ENCODE measurements at regions not wholly inside any gene's neighbourhood (a gene's known extent, or its start where the extent isn't known, plus 50 kb on each side); places are given as distances from the start of the nearest gene placed in this dataset.
"Not testable (repeated sequence)": the region's sequence is repeated elsewhere in the genome, so short reads cannot be mapped to it uniquely, and the experiment has no call there.

DNA sequence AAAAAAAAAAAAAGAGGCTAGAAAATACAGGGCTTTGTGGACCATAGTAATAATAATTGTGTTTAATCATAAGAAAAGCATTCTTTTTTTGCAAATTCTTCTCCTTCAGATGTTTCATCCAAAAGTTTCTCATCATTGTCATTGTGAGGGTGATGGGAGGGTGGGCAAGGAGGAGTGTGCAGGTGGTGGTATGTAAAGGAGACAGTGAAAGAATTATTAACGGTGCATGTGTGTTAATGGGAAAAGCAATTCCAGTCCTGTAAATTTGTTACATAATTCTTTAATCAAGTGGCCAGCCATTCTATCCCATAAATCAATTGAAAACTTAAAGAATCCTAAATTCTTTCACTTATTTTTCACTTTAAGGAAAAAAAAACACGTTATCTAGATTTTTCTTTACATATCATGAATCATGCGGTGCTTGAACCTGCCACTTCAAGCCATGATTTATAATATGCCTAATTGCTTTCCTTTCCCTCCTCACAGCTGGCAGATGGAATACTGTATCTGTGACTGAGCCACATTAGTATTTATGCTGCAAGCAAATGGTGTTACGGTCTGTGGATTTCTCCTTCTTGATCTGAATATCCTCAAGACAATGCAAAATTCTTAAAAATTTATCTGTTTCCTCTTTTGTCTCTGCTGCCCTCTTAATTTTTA, 318.5 kb downstream of the JRKL start:
- DNase-seq = no peak

DNA sequence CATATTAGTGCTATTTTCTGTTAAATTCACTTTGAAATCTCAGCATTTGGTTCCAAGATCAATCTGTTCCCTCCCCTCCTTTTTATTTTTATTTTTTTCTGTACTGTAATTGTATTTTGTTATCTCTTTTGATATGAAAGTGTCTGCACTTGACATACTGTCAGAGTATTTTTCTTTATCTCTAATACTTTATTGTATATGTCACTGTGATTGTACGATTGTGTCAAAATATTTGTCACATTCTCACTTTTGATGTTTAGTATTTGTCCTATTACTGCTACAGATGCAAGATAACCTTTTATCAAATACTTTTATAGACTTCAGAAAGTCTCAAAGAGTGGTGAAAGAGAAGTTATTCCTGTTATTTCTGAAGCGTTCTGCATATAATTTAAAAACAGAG, 323.5 kb downstream of the JRKL start:
- DNase-seq = no peak

DNA sequence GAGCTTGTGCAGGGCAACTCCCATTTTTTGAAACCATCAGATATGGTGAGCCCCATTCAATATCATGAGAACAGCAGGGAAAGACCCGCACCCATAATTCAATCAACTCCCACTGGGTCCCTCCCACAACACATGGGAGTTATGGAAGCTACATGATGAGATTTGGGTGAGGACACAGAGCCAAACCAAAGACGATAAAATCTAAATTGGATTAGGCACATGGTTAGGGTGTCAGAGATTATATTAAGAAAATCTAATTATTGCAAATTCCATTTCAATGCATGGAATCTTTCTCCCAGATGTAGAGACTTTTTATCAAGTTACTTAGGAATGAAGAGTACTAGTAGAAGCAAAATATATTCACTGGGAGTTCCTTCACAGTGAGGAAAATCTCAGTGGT, 324.9 kb downstream of the JRKL start:
- no peak for DNase-seq

DNA sequence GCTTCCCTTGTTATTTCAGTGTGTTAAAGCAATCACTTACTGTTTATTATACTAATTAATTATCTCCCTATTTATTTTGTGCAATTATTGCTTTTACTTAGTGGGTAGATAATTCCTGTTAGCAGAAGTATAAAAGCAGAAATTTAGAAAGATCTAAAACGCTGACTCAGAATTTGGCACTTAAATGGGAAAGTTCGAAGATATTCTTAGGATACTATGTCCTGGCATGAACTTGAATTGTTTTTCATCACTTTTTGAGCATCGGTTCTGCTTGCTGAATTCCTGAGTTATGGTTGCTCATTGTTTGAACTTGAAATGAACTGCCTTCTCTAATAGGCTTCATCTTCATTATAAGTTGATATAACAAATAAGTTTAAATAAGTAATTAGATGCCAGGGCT, 325.4 kb downstream of the JRKL start:
- no peak for DNase-seq

DNA sequence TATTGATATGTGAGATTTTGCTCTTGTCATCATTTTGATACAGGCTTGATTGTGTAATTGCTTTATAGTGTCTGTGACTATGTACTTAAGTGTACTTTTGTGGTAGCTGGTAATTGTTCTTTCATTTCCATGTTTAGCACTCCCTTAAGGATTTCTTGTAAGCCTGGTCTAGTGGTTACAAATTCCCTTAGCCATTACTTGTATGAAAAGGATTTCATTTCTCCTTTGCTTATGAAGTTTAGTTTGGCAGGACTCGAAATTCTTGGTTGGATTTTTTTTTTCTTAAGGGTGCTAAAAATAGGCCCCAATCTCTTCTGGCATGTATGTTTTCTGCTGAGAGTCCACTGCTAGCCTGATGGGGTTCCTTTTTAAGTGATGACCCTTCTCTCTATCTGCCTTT, 346.8 kb downstream of the JRKL start:
- no peak for DNase-seq

DNA sequence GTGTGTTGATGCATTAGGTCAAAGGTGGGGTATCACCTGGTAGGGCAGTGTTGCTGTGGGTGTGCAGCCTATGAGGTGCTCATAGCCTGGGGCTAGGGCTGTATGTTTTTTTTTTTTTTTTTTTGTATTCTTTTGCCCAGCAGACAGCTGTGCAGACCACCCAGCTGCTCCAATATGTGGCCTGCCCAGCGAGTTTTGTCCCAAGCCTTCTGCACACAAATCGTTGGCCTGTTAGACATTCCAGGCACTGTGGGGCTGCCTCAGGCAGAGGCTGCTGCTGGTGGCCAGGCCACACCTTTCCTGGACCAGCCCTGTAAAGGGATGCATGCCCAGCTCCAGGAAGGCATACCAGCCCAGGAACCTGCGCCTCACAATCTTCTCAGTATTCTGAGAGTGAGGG, 348.5 kb downstream of the JRKL start:
- no peak for DNase-seq

DNA sequence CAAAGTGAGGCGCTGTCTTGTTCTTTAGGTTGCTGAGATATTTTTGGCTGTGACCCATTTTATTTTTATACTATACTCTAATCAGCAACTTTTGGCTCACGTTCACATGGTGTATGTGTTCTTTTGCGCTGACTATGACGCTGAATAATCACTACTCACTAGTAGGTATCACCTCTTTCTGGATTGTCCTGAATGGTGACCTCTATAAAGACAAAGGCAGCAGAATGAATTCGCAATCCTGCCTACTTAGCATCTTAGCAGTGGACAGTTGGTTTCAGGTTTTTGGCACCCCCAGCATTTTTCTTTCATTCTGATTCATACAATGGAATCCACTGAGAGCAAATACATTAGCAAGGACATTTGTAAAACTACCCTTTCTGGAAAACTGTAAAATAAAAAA, 351.3 kb downstream of the JRKL start:
- no peak for DNase-seq

DNA sequence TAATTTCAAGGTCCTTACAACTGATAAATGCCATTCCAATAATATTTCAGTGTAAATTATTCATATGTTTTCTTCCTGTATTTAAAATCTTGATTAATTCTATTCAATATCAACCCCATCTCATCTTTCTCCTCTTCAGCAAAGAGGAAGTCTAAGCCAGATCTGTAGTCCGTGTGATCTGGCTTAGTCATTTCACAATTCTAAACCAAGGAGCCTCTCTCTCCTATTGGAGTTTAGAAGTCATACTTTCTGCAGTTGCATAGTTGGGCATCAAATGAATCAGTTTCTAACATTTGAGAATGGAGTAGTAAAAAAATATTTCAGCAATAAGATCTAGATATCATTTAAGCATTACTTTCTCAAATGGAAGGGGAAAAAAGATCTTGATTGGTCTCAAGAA, 354.9 kb downstream of the JRKL start:
- no peak for DNase-seq

DNA sequence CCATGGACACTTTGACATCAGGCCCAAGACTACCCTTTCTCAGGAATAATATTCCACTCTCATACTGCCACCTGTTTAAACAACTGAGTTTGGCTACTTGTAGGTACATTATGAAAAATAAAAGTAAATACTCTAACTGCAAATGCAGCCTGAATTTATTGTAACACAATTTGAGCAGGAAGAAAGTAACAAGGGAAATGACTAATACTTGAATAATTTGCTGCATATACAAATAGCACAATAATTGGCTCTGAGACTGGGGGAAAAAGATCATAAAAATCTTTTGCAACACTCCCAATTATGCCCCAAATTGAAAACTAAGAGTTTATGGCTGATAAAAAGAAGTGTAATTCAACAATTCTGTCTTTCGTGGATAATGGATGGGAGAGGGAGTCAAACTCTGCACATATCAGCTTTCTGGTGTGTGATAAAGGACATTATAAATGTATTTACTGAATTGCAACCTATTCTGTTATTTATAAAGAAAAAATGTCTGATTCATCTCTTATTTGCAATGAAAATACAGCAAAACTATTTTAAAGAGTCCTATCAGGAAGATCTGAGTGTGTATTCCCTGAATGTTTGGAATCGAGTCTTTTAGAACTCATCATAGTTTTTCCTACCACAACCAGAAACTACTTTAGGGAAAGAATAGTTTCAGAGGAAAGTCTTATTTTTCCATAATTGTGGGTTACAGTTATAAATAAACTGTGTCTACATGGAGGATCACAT, 359.0 kb downstream of the JRKL start:
- no peak for DNase-seq

DNA sequence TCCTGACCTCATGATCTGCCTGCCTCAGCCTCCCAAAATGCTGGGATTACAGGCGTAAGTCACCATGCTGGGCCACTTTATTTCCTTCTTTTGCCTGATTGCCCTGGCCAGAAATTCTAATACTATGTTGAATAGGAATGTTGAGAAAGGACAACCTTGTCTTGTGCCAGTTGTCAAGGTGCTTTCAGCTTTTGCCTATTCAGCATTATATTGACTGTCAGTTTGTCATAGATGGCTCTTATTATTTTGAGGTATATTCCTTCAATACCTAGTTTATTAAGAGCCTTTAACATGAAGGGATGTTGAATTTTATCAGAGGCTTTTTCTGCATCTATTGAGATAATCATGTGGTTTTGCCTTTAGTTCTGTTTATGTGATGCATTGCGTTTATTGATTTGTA, 362.0 kb downstream of the JRKL start:
- DNase-seq = not testable (repeated sequence)

DNA sequence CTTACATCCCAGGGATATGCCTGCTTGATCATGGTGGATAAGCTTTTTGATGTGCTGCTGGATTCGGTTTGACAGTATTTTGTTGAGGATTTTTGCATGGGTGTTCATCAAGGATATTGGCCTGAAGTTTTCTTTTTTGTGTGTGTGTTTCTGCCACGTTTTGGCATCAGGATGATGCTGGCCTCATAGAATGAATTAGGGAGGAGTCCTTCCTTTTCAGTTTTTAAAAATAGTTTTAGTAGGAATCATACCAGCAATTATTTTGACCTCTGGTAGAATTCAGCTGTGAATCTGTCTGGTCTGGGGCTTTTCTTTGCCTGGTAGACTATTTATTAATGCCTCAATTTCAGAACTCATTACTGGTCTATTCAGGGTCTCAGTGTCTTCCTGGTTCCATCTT, 362.4 kb downstream of the JRKL start:
- no peak for DNase-seq

DNA sequence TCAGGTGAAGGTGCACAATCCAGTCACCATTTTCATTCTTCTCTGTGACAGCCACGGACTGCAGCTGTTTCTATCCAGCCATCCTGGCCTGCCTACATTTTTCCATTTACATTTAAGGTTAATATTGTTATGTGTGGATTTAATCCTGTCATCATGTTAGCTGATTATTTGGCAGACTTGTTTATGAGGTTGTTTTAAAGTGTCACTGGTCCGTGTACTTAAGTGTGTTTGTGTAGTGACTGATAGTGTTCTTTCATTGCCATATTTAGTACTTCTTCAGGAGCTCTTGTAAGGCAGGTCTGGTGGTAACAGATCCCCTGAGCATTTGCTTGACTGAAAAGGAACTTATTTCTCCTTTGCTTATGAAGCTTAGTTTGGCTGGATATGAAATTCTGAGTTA, 364.2 kb downstream of the JRKL start:
- DNase-seq = no peak

DNA sequence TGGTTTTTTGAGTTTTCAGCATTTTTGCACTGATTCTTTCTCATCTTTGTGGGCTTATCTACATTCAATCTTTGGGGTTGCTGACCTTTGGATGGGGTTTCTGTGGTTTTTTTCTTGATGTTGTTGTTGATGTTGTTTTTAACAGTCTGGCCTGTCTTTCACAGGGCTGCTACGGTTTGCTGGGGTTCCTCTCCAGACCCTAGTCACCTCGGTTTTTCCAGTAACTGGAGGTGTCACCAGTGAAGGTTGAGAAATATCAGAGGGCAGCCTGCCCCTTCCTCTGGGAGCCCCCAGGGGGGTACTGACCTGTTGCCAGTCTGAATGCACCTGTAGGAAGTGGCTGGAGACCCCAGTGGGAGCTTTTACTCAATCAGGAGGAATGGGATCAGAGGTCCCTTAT, 365.4 kb downstream of the JRKL start:
- DNase-seq = no peak

DNA sequence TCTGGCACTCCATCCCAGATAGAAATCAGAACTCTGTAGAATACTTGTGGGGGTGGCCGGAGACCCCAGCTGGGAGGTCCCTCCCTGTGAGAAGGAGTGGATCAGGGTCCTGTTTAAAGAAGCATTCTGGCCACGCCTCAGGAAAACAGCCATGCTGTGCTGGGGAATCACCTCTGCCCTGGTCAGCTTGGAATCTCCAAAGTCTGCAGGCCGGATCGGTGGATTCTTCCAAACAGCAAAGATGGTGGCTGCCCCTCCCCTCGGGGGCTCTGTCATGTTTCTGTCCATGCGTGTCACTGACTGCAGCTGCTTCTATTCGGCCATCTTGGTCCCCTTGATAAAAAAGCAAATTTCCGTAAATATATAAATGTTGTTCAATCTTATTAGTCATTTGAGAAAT, 365.9 kb downstream of the JRKL start:
- DNase-seq = no peak

DNA sequence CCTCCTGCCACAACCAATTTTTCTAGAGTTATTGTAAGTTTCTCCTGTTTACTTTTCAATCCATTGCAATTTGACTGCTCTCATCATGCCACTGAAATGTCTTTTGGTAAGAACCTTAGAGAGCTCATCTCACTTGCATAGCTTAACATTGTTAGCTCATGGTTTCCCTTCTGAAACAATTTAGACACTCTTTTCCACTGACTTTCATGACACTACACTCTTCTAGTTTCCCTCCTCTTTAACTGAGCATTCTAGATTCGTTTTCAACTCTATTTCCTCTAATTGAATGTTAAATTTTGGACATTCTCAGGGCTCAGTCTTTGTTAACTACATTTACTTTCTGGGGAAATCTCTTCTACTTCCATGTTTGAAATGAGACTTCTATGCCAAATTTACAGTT, 369.1 kb downstream of the JRKL start:
- DNase-seq = no peak

DNA sequence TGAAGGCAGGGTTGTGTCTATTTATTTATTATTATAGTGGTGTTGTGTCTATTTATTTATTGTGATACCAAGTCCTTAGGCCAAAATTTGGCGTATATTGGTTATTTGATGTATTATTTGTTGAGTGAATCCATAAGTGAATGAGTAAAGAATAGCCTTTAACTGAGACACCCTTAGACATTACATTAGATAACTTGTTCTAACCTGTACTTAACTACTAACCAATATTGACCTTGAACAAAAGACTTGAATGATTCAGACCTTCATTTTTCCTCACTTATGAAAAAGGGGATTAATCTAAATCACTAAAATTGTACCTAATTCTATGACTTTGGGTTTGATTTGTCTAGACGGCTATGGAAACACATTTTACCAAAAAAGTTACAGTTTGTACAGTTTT, 370.5 kb downstream of the JRKL start:
- DNase-seq = no peak

DNA sequence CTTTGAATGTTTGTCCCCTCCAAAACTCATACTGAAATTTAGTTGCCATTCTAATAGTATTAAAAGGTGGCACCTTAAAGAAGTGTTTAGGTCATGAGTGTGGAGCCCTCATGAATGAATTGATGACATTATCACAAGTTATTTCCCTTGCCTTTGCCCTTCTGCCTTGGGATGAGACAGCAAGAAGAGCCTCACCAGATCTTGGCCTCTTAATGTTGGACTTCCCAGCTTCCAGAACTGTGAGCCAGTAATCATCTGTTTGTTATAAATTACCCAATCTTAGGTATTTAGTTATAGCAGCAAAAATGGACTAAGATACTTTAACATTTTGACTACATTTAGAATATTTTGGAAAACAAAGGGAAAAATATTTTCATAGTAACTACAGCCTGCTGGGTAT, 371.0 kb downstream of the JRKL start:
- DNase-seq = no peak

DNA sequence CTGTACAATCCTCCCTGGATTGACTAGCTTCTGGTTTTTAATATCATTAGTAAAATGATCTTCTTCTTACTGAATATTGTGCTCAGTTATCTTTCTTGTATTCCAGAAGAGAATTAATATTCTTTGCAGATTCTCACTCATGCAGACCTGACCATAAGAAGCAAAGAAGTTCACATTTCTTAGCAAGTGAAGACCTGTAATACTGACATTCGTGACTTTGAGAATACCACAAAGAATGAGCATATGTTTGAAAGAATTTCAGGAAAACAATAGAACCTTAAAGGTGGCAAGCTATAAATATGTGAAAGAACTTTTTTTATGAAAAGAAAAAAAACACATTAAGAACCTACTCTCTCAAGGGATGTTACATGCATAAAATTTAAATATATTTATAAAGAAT, 371.6 kb downstream of the JRKL start:
- no peak for DNase-seq

DNA sequence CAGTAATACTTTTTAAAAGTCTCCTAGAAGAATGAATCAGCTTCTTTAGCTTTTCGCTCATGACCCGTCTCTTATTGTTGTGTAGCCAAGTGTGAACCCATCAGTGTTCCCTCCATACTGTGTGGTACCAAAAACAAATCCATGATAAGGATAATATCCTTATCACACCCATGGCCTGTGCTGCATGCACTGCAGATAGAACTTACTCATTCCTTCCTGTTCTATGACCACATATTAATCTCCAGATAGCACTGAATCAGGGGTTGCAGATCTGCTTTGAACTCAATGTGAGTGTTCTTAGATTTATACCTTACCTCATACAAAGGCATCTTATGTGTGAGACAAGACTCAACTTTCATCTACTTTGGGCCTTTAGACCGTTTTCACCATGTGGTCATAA, 373.4 kb downstream of the JRKL start:
- no peak for DNase-seq

DNA sequence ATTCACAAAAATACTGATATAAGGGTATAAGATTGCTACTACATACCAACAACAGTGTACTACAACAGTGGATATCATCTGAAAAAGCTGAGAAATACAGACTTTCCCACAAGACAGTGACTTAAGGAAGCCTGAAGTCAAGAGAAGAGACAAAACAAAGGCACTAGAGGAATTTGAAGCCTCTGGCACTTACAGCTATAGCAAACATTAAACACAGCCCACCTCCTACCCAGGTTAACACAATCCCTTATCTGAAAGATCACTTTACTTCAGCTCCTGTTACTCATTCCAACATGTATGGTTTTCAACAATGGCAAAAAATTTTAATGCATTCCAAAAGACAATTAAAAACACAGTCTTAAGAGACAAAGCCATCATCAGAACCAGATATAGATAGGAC, 388.5 kb downstream of the JRKL start:
- DNase-seq = no peak

DNA sequence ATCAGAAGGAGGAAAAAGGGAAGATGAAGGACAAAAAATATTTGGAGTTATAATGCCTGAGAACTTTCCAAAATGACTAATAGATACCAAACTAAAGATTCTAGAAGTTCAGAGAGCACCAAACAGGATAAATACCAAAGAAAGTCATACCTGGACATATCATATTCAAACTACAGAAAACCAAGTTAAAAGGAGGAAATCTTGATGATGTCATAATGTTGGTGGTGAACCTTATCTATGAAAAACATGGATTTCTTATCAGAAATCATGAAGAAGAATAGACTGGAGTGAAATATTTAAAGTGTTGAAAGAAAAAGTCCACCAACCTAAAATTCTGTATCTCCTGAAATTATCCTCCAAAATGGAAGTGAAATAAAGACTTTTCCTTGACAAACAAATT, 389.2 kb downstream of the JRKL start:
- DNase-seq = no peak

DNA sequence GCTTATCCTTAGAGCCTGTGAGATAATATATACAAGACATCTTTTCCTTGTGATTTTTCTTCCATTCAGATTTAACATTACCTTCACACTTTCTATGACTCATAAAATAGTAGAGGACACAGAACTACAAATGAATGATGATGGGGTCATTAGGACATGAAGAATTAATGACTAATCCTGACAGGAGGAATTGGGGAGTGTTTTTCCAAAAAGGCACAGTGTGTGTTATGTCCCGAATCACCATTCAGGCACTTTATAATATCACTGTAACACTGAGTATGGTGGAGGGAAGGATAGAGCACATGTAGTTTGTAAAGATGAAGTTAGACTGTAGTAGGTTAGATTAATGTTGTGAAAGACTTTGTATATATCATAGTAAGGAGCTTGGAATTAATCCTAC, 391.3 kb downstream of the JRKL start:
- no peak for DNase-seq

DNA sequence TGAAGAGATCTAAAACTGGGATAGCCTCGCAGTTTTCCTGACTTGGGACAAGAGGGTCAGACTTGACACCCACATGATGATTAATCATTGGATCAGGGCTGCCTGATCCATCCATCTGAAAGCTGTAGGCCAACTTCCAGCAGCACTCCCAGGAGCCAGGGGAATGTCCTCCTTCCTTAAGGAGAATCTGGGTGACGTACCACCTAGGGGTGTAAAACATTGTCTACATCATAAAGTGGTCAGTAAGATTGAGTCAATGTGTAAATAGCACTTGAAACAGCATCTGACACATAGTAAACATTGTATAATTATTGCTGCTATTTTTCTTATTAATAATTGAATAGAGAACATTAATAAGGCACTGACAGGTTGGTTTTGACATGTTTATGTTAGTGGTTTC, 392.8 kb downstream of the JRKL start:
- no peak for DNase-seq

DNA sequence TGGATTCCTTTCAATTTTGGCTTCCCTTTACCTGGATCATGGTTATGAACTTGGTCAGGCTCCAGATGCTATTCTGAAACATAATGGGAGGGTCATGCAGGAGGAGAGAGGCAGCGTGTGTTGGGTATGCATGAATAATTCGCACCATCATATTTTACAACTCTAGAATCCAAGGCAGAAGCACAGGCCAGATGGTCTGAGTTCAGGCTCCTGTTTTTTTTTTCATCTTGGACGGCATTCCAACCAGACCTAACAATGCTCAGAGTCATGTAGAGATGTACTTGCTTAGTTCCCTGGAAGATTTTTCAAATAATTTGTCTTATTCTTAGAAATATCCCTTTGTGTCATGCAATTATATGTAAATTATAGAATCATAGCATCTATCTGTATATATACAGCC, 393.5 kb downstream of the JRKL start:
- no peak for DNase-seq

DNA sequence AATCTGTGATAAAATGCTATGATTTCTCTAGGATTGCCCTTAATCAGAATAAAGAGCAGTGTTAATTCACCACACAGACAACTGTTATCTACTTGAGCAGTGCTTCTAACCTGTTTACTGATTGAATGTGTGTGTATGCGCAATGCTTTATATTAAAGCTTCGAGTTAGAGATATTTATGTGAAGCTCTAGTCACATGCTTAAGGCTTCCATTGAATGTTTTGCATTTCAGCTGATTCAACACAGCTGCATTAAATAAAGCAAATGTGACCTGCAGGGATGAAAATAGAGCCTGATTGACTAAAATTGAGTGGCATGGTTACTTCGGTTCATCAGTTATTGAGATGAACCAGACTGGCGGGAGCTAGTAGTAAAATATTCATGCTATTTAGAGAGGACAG, 395.3 kb downstream of the JRKL start:
- no peak for DNase-seq

Data from activated CD4-positive, alpha-beta T cell treated with anti-CD3 and anti-CD28 coated beads, Interleukin-2, amount 50 U/mL, for 16 hours (primary cell).